ENCODE measurements at regions not wholly inside any gene's neighbourhood (a gene's known extent, or its start where the extent isn't known, plus 50 kb on each side); places are given as distances from the start of the nearest gene placed in this dataset.

GRCh38 chr13:106987427-106987785 is 419.5 kb upstream of the ARGLU1 start:
- ChIA-PET CTCF (no interaction called here), POLR2A (no interaction called here)
- Histone ChIP-seq H3K4me3 (replicated peaks in 1 of 3; ENCODE audit: insufficient read depth in 1 of 3, low read depth in 1 of 3, low read length in 3 of 3) (no peak overlapping the region), H3K36me3 (ENCODE audit: control insufficient read depth in 2 of 2, extremely low read depth in 1 of 2, insufficient read depth in 2 of 2, low read length in 2 of 2) (no peaks in the 10 kb centered on the region), H4K20me1 (replicated peaks; ENCODE audit: control insufficient read depth, extremely low read depth, insufficient read depth, low read length) (no peaks in the 10 kb centered on the region), H3K27ac (ENCODE audit: insufficient read depth, low read depth, low read length) (no peak overlapping the region), H3K9me3 (replicated peaks; ENCODE audit: control insufficient read depth, insufficient read depth, low read length) (no peaks in the 10 kb centered on the region), H3K9ac (replicated peaks; ENCODE audit: extremely low read depth, insufficient read depth, low read length) (no peak overlapping the region), H3K4me1 (ENCODE audit: control insufficient read depth, extremely low read depth, insufficient read depth, low read length) (no peaks in the 10 kb centered on the region), H3K4me2 (ENCODE audit: insufficient read depth, low read length) (no peak overlapping the region), H2AFZ (ENCODE audit: low read depth, low read length) (no peak overlapping the region), H3K27me3 (ENCODE audit: control insufficient read depth in 2 of 2, insufficient read depth in 2 of 2, low read length in 2 of 2) (no peaks in the 10 kb centered on the region), H3K79me2 (ENCODE audit: control insufficient read depth, insufficient read depth, low read length) (no peaks in the 10 kb centered on the region), H3K9me1 (replicated peaks; ENCODE audit: control insufficient read depth, extremely low read depth, insufficient read depth, low read length) (no peaks in the 10 kb centered on the region)
- FAIRE-seq, result no peak
- dilution Hi-C loops (cut with MboI; ENCODE audit: extremely low pct_ligation_motif_present, low sequenced_read_pairs), result no loop called here
- TF ChIP-seq FOS (IDR thresholded peaks at IDR 0.05; ENCODE audit: borderline replicate concordance, insufficient read depth, low read length), result no peak
- TF ChIP-seq MYC (IDR thresholded peaks at IDR 0.05; ENCODE audit: low read depth, low read length), result no peak
- TF ChIP-seq, protein P1, sequence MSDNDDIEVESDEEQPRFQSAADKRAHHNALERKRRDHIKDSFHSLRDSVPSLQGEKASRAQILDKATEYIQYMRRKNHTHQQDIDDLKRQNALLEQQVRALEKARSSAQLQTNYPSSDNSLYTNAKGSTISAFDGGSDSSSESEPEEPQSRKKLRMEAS (IDR thresholded peaks at IDR 0.05; ENCODE audit: insufficient read depth, insufficient read length), result no peak
- DNase-seq (ENCODE audit: low read depth, low spot score), result no peak
- intact Hi-C loops (cut with micrococcal nuclease), result no loop called here
- BruUV-seq (replicated peaks), result no TSS peak

GRCh38 chr13:106986687-106987426 is 418.9 kb upstream of the ARGLU1 start:
- DNase-seq (ENCODE audit: low read depth, low spot score), result no peak
- no peaks in the 10 kb centered on the region for H4K20me1 ChIP-seq (replicated peaks; ENCODE audit: control insufficient read depth, extremely low read depth, insufficient read depth, low read length)
- no peak overlapping the region for H3K4me2 ChIP-seq (ENCODE audit: insufficient read depth, low read length)
- POLR2A ChIA-PET, result no interaction called here
- no peaks in the 10 kb centered on the region for H3K79me2 ChIP-seq (ENCODE audit: control insufficient read depth, insufficient read depth, low read length)
- CTCF ChIA-PET, result no interaction called here
- no peaks in the 10 kb centered on the region for H3K36me3 ChIP-seq (ENCODE audit: control insufficient read depth in 2 of 2, extremely low read depth in 1 of 2, insufficient read depth in 2 of 2, low read length in 2 of 2)
- no peaks in the 10 kb centered on the region for H3K27me3 ChIP-seq (ENCODE audit: control insufficient read depth in 2 of 2, insufficient read depth in 2 of 2, low read length in 2 of 2)
- TF ChIP-seq FOS (IDR thresholded peaks at IDR 0.05; ENCODE audit: borderline replicate concordance, insufficient read depth, low read length) (no peak), MYC (IDR thresholded peaks at IDR 0.05; ENCODE audit: low read depth, low read length) (no peak), POLR2A (IDR thresholded peaks at IDR 0.05; ENCODE audit: low read depth, low read length) (no peak), JUN (IDR thresholded peaks at IDR 0.05; ENCODE audit: borderline replicate concordance, insufficient read depth, insufficient read length, low read depth) (no peak), EZH2 (IDR thresholded peaks at IDR 0.05; ENCODE audit: borderline replicate concordance, low read depth, low read length, severe bottlenecking) (no peak), POLR2AphosphoS5 (IDR thresholded peaks at IDR 0.05; ENCODE audit: insufficient read depth, low read depth, low read length) (no peak), GATA2 (IDR thresholded peaks at IDR 0.05; ENCODE audit: insufficient read depth, insufficient read length, low read depth, low read length) (no peak)
- TF ChIP-seq, protein P2, sequence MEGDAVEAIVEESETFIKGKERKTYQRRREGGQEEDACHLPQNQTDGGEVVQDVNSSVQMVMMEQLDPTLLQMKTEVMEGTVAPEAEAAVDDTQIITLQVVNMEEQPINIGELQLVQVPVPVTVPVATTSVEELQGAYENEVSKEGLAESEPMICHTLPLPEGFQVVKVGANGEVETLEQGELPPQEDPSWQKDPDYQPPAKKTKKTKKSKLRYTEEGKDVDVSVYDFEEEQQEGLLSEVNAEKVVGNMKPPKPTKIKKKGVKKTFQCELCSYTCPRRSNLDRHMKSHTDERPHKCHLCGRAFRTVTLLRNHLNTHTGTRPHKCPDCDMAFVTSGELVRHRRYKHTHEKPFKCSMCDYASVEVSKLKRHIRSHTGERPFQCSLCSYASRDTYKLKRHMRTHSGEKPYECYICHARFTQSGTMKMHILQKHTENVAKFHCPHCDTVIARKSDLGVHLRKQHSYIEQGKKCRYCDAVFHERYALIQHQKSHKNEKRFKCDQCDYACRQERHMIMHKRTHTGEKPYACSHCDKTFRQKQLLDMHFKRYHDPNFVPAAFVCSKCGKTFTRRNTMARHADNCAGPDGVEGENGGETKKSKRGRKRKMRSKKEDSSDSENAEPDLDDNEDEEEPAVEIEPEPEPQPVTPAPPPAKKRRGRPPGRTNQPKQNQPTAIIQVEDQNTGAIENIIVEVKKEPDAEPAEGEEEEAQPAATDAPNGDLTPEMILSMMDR (IDR thresholded peaks at IDR 0.05; ENCODE audit: extremely low read depth in 1 of 2, insufficient read depth in 1 of 2, low read depth in 1 of 2, low read length in 2 of 2), result no peak
- TF ChIP-seq, protein P1 (IDR thresholded peaks at IDR 0.05; ENCODE audit: insufficient read depth, insufficient read length), result no peak
- dilution Hi-C loops (cut with MboI; ENCODE audit: extremely low pct_ligation_motif_present, low sequenced_read_pairs), result no loop called here
- H3K27ac ChIP-seq (ENCODE audit: insufficient read depth, low read depth, low read length), result no peak overlapping the region
- BruUV-seq (replicated peaks), result no TSS peak
- no peak overlapping the region for H2AFZ ChIP-seq (ENCODE audit: low read depth, low read length)
- no peak overlapping the region for H3K4me3 ChIP-seq (replicated peaks in 1 of 3; ENCODE audit: insufficient read depth in 1 of 3, low read depth in 1 of 3, low read length in 3 of 3)
- intact Hi-C loops (cut with micrococcal nuclease), result no loop called here
- H3K4me1 ChIP-seq (ENCODE audit: control insufficient read depth, extremely low read depth, insufficient read depth, low read length), result no peaks in the 10 kb centered on the region
- no peak for FAIRE-seq
- H3K9me1 ChIP-seq (replicated peaks; ENCODE audit: control insufficient read depth, extremely low read depth, insufficient read depth, low read length), result no peaks in the 10 kb centered on the region
- H3K9ac ChIP-seq (replicated peaks; ENCODE audit: extremely low read depth, insufficient read depth, low read length), result no peak overlapping the region
- no peaks in the 10 kb centered on the region for H3K9me3 ChIP-seq (replicated peaks; ENCODE audit: control insufficient read depth, insufficient read depth, low read length)
